ENCODE measurements at regions not wholly inside any gene's neighbourhood (a gene's known extent, or its start where the extent isn't known, plus 50 kb on each side); places are given as distances from the start of the nearest gene placed in this dataset.

- peak; percentile 87 to 92 for ATAC-seq
These were observed 202.1 kb downstream of the KLF12 start for GRCh38 chr13:73932091-73932490.

- no peak for ATAC-seq
These were observed 204.8 kb downstream of the KLF12 start for GRCh38 chr13:73929287-73929932.

DNA sequence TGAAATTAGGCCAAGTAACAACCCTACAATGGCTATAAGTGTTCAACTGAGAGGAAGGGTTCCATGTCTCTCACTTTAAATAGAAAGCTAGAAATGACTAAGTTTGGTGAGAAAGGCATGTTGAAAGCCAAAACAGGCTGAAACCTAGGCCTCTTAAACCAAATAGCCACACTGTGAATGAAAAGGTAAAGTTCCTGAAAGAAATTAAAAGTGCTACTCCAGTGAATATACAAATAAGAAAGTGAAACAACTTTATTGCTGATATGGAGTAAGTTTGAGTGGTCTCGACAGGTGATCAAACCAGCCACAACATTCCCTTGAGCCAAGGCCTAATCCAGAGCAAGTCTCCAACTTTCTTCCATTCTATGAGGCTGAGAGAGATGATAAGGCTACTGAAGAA lies 209.6 kb downstream of the KLF12 start:
- peak; percentile 67 to 71 for ATAC-seq

DNA sequence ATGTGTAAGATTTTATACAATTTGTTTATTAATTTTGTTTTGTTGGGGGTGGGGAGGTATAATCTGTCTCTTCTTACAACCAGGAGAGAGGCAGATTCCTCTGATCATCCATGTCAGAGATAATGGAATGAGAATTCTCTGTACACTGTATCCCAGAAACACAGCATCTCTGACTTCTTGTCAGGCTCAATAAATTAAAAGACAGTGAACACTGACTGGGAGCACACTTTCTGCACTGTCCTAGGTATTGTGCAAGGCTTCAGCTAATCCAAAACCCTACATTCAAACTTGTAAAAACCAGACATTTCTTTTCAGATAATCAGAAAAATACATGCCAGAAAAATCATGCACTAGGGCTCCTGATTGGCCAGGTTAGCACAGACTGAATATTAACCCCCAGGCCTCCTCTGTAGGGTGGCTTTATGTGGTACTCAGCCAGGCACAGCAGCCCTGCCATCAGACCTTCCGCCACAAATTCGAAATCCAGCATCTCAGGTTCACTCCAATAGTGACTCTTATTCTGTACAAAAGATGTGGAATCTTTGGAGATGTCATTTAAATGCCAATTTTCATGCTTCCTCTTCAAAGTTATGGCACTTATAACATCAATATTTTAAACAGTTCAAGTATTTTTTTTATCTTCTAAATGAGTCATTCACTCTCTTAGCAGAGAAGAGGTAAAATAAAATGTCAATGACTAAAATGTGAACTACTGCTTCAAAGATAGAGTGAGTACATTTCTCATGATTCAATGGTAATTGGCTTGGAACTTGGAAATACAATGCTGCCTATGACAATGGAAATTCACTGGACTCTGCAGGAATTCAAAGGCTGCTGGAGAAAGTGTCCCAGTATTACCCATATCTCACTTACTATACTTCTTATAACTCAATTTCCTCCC lies 211.5 kb downstream of the KLF12 start:
- peak; percentile 76 for ATAC-seq

DNA sequence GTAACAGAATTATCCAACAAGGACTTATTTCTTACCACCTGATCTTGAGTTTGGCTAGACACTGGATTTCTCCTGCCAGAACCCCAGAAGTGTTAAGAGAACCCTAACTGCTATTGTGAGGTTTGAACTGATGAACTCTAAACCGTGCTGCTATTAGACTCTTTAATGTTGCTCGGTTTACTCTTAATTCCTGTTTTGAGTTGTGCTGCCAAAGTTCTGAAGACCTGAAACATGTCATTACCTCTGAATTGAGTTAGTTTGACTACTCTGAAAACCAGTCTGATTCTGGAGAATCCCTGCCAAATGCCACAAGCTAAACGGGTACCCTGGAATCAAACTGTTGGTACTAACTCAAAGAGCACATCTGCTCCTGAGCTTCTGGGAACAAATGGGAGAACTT lies 215.5 kb downstream of the KLF12 start:
- ATAC-seq = peak in 1 of 2 donors; percentile 31

GRCh38 chr13:73913751-73914518 lies 220.3 kb downstream of the KLF12 start:
- no peak for ATAC-seq

DNA sequence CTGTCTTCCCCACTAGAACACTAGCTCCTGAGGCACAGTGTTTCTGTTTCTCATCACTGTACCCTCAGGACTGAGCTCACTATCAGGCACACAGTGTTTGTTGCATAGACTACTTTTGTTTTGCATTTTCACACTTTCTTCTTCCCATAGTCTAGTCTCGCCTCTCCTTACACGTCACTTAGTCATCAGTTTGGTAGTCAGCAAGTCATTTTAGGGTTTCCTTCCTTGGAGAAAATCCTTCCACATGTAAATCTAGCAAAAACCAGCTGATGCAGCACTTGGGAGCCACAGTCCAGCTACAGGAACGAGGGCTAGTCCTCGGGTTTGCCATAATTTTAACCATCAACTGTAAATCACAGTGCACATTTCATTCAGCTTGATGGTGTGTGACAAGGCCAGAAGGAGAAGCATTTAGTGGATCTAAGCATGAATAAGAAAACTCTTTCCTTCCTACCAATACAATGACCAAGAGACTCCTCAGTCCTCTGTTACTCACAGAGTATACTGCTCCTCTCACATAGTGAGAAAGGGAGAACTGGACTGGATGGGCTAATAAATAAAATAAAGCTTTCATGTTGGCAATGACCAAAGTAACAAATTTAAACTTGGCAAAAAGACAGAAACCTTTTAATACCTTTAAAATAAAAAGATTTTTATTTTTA lies 221.0 kb downstream of the KLF12 start:
- ATAC-seq = peak in 1 of 2 donors; percentile 60

- no peak for ATAC-seq
These were observed 222.8 kb downstream of the KLF12 start for GRCh38 chr13:73911361-73911760.

DNA sequence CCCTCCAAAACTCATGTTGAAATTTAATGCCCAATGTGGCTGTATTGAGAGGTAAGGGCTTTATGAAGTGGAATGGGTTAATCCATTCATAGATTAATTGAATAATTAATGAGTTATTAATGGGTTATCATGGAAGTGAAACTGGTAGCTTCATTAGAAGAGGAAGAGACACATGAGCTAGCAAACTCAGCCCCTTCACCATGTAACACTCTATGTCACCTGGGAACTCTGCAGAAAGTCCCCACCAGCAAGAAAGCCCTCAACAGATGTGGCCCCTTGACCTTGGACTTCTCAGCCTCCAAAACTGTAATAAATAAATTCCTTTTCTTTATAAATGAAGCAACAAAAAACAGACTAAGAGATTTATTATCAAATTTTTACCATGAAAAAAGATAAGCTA lies 223.5 kb downstream of the KLF12 start:
- no peak for ATAC-seq

GRCh38 chr13:73908809-73909208 lies 225.4 kb downstream of the KLF12 start:
- no peak for ATAC-seq

GRCh38 chr13:73904625-73905024 lies 229.6 kb downstream of the KLF12 start:
- no peak for ATAC-seq

GRCh38 chr13:73903561-73903960 lies 230.6 kb downstream of the KLF12 start:
- ATAC-seq = no peak

GRCh38 chr13:73902847-73903246 lies 231.4 kb downstream of the KLF12 start:
- no peak for ATAC-seq

DNA sequence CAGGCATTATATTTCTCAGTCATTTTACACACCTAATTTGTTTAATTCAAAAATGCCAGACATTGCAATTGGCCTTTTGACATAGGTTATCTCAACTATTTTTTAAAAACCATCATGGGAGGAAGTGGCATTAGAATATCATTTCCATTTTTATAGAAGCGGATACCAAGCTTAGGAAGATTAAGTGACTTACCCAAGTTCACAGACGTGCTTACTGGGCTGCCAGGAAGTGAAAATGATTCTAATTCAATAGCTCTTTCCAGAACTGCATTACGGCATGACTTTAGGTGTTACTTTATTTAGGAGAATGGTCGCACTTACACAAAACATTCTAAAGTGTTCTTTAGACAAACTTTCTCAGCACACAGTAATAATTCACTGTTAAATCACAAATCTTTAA lies 231.9 kb downstream of the KLF12 start:
- ATAC-seq = no peak

DNA sequence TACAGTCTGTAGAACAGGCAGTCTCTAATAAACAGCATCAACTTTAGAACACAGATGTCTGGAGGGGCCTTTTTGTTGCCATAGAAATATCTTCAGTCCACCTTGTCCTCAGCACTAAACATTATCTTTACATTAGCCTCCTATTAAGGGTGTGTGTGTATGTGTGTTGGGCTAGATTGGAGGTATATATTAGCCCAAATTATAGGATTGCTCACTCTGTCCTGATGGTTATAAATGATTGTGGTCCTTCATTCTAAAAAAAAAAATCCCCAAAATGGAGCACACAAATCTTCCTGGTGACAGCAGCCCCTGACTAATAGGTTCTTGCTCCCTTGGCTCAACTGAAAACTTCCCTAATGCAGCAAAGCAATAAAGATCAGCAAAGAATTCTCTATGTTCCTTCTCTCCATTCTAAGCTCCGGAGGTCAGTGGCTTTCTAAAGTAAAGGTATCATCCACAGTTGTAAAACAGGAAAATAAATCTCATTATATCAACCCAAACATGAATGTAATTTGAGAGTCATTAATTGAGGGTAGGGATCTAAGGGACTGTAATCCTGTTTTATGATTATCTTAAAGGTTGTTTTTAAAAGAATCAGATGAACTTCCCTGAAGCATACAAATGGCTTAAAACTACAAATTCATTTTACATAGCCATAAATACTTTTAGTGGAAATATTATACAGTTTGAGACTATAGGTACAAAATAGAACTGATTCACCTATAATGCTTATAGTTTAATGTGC lies 232.7 kb downstream of the KLF12 start:
- no peak for ATAC-seq

GRCh38 chr13:73900591-73900990 lies 233.6 kb downstream of the KLF12 start:
- ATAC-seq = no peak

DNA sequence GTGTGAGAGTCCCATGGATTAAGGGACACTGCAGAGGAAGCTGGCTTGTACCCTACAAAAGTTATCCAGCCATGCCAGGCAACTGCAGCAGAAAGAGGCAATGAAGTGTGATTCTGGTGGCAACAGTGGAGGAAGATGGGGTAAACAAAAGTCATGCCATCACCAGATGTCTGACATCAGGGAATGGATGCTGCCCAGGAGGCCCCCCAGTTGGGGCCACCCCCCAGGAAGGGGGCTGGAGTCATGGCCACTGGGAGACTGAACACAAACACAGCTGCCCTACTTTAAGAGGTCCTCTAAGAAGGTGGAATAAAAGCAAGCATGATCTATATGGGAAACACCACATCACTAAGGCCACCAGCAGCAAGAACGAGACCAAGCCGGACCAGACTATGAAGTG lies 235.3 kb downstream of the KLF12 start:
- ATAC-seq = no peak

- ATAC-seq = no peak
These were observed 235.9 kb downstream of the KLF12 start for GRCh38 chr13:73898276-73898675.

- ATAC-seq = peak; percentile 63 to 64
These were observed 239.1 kb downstream of the KLF12 start for GRCh38 chr13:73894995-73895571.

DNA sequence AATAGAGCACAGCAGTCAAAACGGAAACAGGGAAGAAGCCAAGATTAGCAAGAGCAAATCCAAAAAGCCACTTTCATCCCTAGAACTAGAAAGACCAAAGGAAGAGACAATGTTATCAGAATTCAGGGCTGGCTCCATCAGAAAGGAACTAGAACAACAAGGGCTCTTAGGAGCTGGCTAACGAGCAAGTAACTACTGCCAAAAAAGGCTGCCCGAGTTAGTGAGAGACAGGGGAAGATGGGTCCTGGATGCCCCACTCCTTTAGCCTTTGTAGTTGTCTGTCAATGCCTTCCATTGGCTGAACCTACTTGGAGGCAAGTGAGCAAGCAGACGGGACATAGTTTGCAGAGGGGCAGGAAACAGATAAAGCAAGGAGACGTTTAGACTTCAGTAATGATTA lies 240.4 kb downstream of the KLF12 start:
- no peak for ATAC-seq

- ATAC-seq = no peak
These were observed 242.4 kb downstream of the KLF12 start for GRCh38 chr13:73891805-73892204.

DNA sequence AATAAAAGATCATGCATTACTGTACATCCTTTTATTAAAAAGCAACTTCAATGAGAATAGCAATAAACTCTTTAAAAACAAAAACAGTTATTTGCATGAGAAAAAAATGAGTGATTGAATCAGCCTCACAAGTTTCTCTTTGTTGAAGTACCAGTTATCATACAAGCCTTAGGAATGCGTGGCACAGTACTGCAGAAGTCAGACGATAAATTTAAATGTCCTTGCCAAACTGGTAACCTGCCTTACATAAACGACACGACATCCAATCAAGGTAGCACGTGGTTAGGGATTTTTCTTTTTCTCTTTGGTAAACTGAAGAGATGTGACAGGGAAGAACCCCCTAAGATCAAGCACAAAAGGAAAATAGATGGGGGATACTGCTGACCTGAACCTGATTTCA lies 251.0 kb downstream of the KLF12 start:
- ATAC-seq = no peak
